IMR-90 (cell line): ENCODE measurements at regions not wholly inside any gene's neighbourhood (a gene's known extent, or its start where the extent isn't known, plus 50 kb on each side); places are given as distances from the start of the nearest gene placed in this dataset.

Experiments used
- ATAC-seq: fragments of 200-7000 bp; cut with Tn5 transposase; 2 replicates; pipeline ENCODE4 v1.9.1; 2020; ENCODE audit warnings: low read depth, mild to moderate bottlenecking, moderate library complexity
- BruUV-seq: library from RNA; stranded (reverse); fragments of 400-500 nt; replicated peaks from 2 replicates; lab custom pipeline; 2021; lab: Mats Ljungman, UMichigan
- CTCF ChIA-PET: fragments of 300-600 bp; formaldehyde crosslinking; extraction: SDS; loops from one replicate; lab custom pipeline; 2021; ENCODE audit warnings: antibody characterized with exemption; lab: Yijun Ruan, JAX
- POLR2A ChIA-PET: fragments of 300-600 bp; sonication (Branson Sonifier 250); formaldehyde crosslinking; loops from one replicate; lab custom pipeline; 2022; ENCODE audit warnings: antibody characterized with exemption; ENCODE audit not compliant: unreplicated experiment; lab: Charles Lee
- DNase-seq: peaks from one replicate; pipeline ENCODE4 v3.0.0; 2013
- H2AFZ ChIP-seq: replicated peaks from 2 replicates; pipeline ENCODE3; 2013; ENCODE audit warnings: low read length, mild to moderate bottlenecking; ENCODE audit not compliant: poor library complexity
- H2AK5ac ChIP-seq: 2 replicates; pipeline ENCODE4 v1.6.1; 2013; ENCODE audit warnings: low read depth, low read length, inconsistent platforms
- H2AK9ac ChIP-seq: replicated peaks from 2 replicates; pipeline ENCODE3; 2013; ENCODE audit warnings: mild to moderate bottlenecking, low read depth, low read length, moderate library complexity; ENCODE audit not compliant: poor library complexity
- H2BK120ac ChIP-seq: 2 replicates; pipeline ENCODE4 v1.6.1; 2013; ENCODE audit warnings: low read depth, low read length, inconsistent platforms
- H2BK15ac ChIP-seq: 3 replicates; pipeline ENCODE4 v1.6.1; 2013; ENCODE audit warnings: low read depth, low read length, inconsistent platforms
- H2BK20ac ChIP-seq: 2 replicates; pipeline ENCODE4 v1.6.1; 2013; ENCODE audit warnings: low read depth, mild to moderate bottlenecking, inconsistent platforms, low read length, moderate library complexity
- H2BK5ac ChIP-seq: 2 replicates; pipeline ENCODE4 v1.6.1; 2013; ENCODE audit warnings: mild to moderate bottlenecking, low read depth, low read length, inconsistent platforms; ENCODE audit not compliant: poor library complexity, severe bottlenecking
- H3K14ac ChIP-seq: replicated peaks from 2 replicates; pipeline ENCODE4 v1.6.1; 2013; ENCODE audit warnings: low read depth, low read length, inconsistent platforms
- H3K18ac ChIP-seq: 2 replicates; pipeline ENCODE4 v1.6.1; 2013; ENCODE audit warnings: low read depth, low read length, control low read depth
- H3K23ac ChIP-seq: 2 replicates; pipeline ENCODE4 v1.6.1; 2013; ENCODE audit warnings: low read depth, low read length, inconsistent platforms
- H3K27ac ChIP-seq: 2 replicates; pipeline ENCODE4 v1.5.1; 2013; ENCODE audit warnings: mild to moderate bottlenecking, control low read depth, low read length; ENCODE audit not compliant: insufficient read depth
- H3K27me3 ChIP-seq: 2 replicates; pipeline ENCODE4 v1.6.1; 2013; ENCODE audit warnings: low read length; ENCODE audit not compliant: control insufficient read depth, insufficient read depth
- H3K36me3 ChIP-seq: 2 replicates; pipeline ENCODE4 v1.6.1; 2013; ENCODE audit warnings: low read length, mixed read lengths; ENCODE audit not compliant: control insufficient read depth, insufficient read depth
- H3K4ac ChIP-seq: 2 replicates; pipeline ENCODE4 v1.6.1; 2013; ENCODE audit warnings: low read depth, low read length, inconsistent platforms
- H3K4me1 ChIP-seq: 2 replicates; pipeline ENCODE4 v1.6.1; 2013; ENCODE audit warnings: low read length, mixed read lengths; ENCODE audit not compliant: control insufficient read depth, insufficient read depth
- H3K4me2 ChIP-seq: 2 replicates; pipeline ENCODE4 v1.6.1; 2013; ENCODE audit warnings: low read depth, mild to moderate bottlenecking, control low read depth, low read length, moderate library complexity
- H3K4me3 ChIP-seq: 2 replicates; pipeline ENCODE4 v1.5.1; 2013; ENCODE audit warnings: low read depth, mild to moderate bottlenecking, control low read depth, low read length, moderate library complexity; ENCODE audit not compliant: insufficient read depth
- H3K56ac ChIP-seq: 2 replicates; pipeline ENCODE4 v1.6.1; 2013; ENCODE audit warnings: low read length, inconsistent platforms; ENCODE audit not compliant: insufficient read depth; ENCODE audit errors: extremely low read depth
- H3K79me1 ChIP-seq, 2 experiments: 2 replicates each; pipeline ENCODE4 v1.6.1; 2013; ENCODE audit warnings: low read length in 2 of 2, inconsistent platforms in 1 of 2, low read depth in 1 of 2
- H3K9ac ChIP-seq: 2 replicates; pipeline ENCODE4 v1.6.1; 2013; ENCODE audit warnings: low read depth, low read length, control low read depth
- H3K9me1 ChIP-seq: 2 replicates; pipeline ENCODE4 v1.6.1; 2013; ENCODE audit warnings: low read length, inconsistent platforms; ENCODE audit not compliant: insufficient read depth
- H3K9me3 ChIP-seq: 2 replicates; pipeline ENCODE4 v1.6.1; 2013; ENCODE audit warnings: low read length; ENCODE audit not compliant: control insufficient read depth, insufficient read depth
- H4K20me1 ChIP-seq: 2 replicates; pipeline ENCODE4 v1.6.1; 2013; ENCODE audit warnings: low read length, inconsistent platforms; ENCODE audit not compliant: insufficient read depth
- H4K5ac ChIP-seq: 2 replicates; pipeline ENCODE4 v1.6.1; 2013; ENCODE audit warnings: mild to moderate bottlenecking, low read depth, low read length, control low read depth
- H4K8ac ChIP-seq, 2 experiments: 2 replicates each; pipeline ENCODE4 v1.6.1; 2013; ENCODE audit warnings: low read depth in 2 of 2, low read length in 2 of 2, control low read depth in 1 of 2, inconsistent platforms in 1 of 2
- H4K91ac ChIP-seq: 2 replicates; pipeline ENCODE4 v1.6.1; 2013; ENCODE audit warnings: low read depth, low read length, inconsistent platforms; ENCODE audit not compliant: insufficient read depth
- BHLHE40 ChIP-seq: fragments of 150-350 bp; IDR thresholded peaks from 2 replicates; pipeline ENCODE4 v1.6.1; 2016; ENCODE audit warnings: mild to moderate bottlenecking, low read depth, low read length
- NFE2L2 ChIP-seq: fragments of 150-350 bp; IDR thresholded peaks from 2 replicates; pipeline ENCODE4 v1.6.1; 2016; ENCODE audit warnings: low read depth, mild to moderate bottlenecking, low read length
- WGBS, 2 experiments: methylation state at CpG; one replicate each; pipeline versions ENCODE4 v1.1.5 to v1.1.7; 2013; ENCODE audit warnings: missing lambda C conversion rate in 2 of 2; ENCODE audit not compliant: insufficient read length in 1 of 2; ENCODE audit errors: extremely low coverage in 2 of 2; 5-methylcytosine and 5-hydroxymethylcytosine counted together
- dilution Hi-C: fragments of 300-500 bp; cut with HindIII; formaldehyde crosslinking; loops from one replicate; pipeline ENCODE4 v1.14.3; 2018; ENCODE audit warnings: low sequenced_read_pairs; ENCODE audit not compliant: unreplicated experiment
- in situ Hi-C: fragments of 300-500 bp; cut with MboI; formaldehyde crosslinking; loops from 3 replicates; pipeline ENCODE4 v1.14.3; 2019; ENCODE audit warnings: low sequenced_read_pairs, inconsistent platforms, mixed read lengths
- intact Hi-C: fragments of 100-400 bp; cut with micrococcal nuclease; formaldehyde crosslinking; loops from 2 replicates; pipeline ENCODE4 v1.10.0; 2022

DNA sequence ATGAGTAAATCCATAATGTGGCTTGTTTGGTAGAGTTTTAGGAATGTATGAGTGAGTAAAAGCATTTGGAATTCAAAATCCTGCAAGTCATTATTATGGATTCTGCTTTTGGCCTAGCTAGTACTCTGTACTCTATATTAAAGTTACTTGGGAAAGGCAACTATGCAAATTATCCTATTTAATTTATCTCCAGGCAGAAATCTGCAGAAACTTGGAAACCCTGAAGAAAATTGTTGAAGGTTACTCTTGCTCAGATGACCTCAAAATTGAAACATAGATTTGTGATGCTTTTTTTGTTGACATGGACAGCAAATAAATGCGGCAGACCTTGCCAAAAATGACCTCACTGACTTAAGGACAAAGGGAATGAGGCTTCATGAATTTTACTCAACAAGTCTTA is 477.1 kb upstream of the EYS start:
- Histone ChIP-seq H4K20me1 (no peaks in the 10 kb centered on the region), H3K9me3 (no peaks in the 10 kb centered on the region), H3K4ac (no peak overlapping the region), H3K79me1 (no peaks in the 10 kb centered on the region), H4K8ac (no peak overlapping the region), H3K14ac (no peak overlapping the region), H3K27ac (no peak overlapping the region), H2BK20ac (no peak overlapping the region), H2AK5ac (no peak overlapping the region), H2BK120ac (peak overlapping the region; percentile 60; the same call in 1 of the 2 replicates), H3K4me2 (no peak overlapping the region), H4K91ac (no peak overlapping the region), H2BK15ac (no peak overlapping the region), H3K56ac (peak overlapping the region; percentile 30; the same call in 1 of the 2 replicates), H3K4me3 (no peak overlapping the region), H3K27me3 (no peaks in the 10 kb centered on the region), H2AK9ac (no peak overlapping the region), H3K9ac (no peak overlapping the region), H3K4me1 (no peaks in the 10 kb centered on the region), H3K23ac (0 out of 2 replicates have a peak overlapping the region, but pooled peaks have one; percentile 16), H3K36me3 (no peaks in the 10 kb centered on the region), H3K18ac (no peak overlapping the region), H4K5ac (no peak overlapping the region), H2AFZ (no peak overlapping the region), H2BK5ac (peak overlapping the region; percentile 30), H3K9me1 (no peaks in the 10 kb centered on the region)
- ChIA-PET CTCF (no interaction called here), POLR2A (no interaction called here)
- ATAC-seq = peak; percentile 78
- in situ Hi-C loops = no loop called here
- intact Hi-C loops = no loop called here
- no CpG with 5 or more reads among the region's 1 CpG for WGBS, 2 experiments
- dilution Hi-C loops = no loop called here
- BruUV-seq = no TSS peak
- TF ChIP-seq BHLHE40 = no peak
- TF ChIP-seq NFE2L2 = peak; percentile 33; the same call in 1 of the 2 replicates
- peak; percentile 61 for DNase-seq
